HG02981 (cell line): ENCODE measurements at regions not wholly inside any gene's neighbourhood (a gene's known extent, or its start where the extent isn't known, plus 50 kb on each side); places are given as distances from the start of the nearest gene placed in this dataset.

Experiments
- ATAC-seq: cut with Tn5 transposase; IDR thresholded peaks from one replicate; pipeline ENCODE4 v1.9.1; 2021; ENCODE audit warnings: mild to moderate bottlenecking, moderate library complexity; ENCODE audit not compliant: unreplicated experiment

GRCh38 chr1:82486468-82486867 lies 685.7 kb downstream of the ADGRL2 start:
- no peak for ATAC-seq

GRCh38 chr1:82485591-82486369 lies 685.0 kb downstream of the ADGRL2 start:
- ATAC-seq, result no peak

GRCh38 chr1:82483146-82483545 lies 682.4 kb downstream of the ADGRL2 start:
- no peak for ATAC-seq

GRCh38 chr1:82478916-82479315 lies 678.2 kb downstream of the ADGRL2 start:
- ATAC-seq, result no peak

GRCh38 chr1:82472489-82473131 lies 671.9 kb downstream of the ADGRL2 start:
- no peak for ATAC-seq

GRCh38 chr1:82466891-82467290 lies 666.2 kb downstream of the ADGRL2 start:
- no peak for ATAC-seq

- ATAC-seq, result no peak
These were observed 665.7 kb downstream of the ADGRL2 start for GRCh38 chr1:82466416-82466815.

GRCh38 chr1:82465024-82465423 lies 664.3 kb downstream of the ADGRL2 start:
- ATAC-seq, result no peak

GRCh38 chr1:82464362-82465001 lies 663.7 kb downstream of the ADGRL2 start:
- ATAC-seq, result no peak

GRCh38 chr1:82463951-82464350 lies 663.2 kb downstream of the ADGRL2 start:
- no peak for ATAC-seq

- no peak for ATAC-seq
These were observed 661.6 kb downstream of the ADGRL2 start for GRCh38 chr1:82462366-82462765.

GRCh38 chr1:82455342-82455741 lies 654.6 kb downstream of the ADGRL2 start:
- no peak for ATAC-seq

GRCh38 chr1:82454431-82454830 lies 653.7 kb downstream of the ADGRL2 start:
- no peak for ATAC-seq

- ATAC-seq, result no peak
These were observed 652.9 kb downstream of the ADGRL2 start for GRCh38 chr1:82453511-82454185.

- ATAC-seq, result no peak
These were observed 651.4 kb downstream of the ADGRL2 start for GRCh38 chr1:82452096-82452495.

GRCh38 chr1:82451191-82451590 lies 650.5 kb downstream of the ADGRL2 start:
- ATAC-seq, result no peak

GRCh38 chr1:82449506-82450057 lies 648.8 kb downstream of the ADGRL2 start:
- no peak for ATAC-seq

- ATAC-seq, result no peak
These were observed 646.2 kb downstream of the ADGRL2 start for GRCh38 chr1:82446955-82447354.

GRCh38 chr1:82446236-82446635 lies 645.5 kb downstream of the ADGRL2 start:
- no peak for ATAC-seq

- ATAC-seq, result no peak
These were observed 645.1 kb downstream of the ADGRL2 start for GRCh38 chr1:82445827-82446226.

GRCh38 chr1:82445132-82445531 lies 644.4 kb downstream of the ADGRL2 start:
- ATAC-seq, result no peak
